ENCODE measurements at regions not wholly inside any gene's neighbourhood (a gene's known extent, or its start where the extent isn't known, plus 50 kb on each side); places are given as distances from the start of the nearest gene placed in this dataset.

GRCh38 chr3:26099692-26100091 lies 309.8 kb downstream of the OXSM start:
- no peak for DNase-seq (ENCODE audit: low read depth)
- no peak overlapping the region for H3K4me3 ChIP-seq (ENCODE audit: low read depth, low read length)

DNA sequence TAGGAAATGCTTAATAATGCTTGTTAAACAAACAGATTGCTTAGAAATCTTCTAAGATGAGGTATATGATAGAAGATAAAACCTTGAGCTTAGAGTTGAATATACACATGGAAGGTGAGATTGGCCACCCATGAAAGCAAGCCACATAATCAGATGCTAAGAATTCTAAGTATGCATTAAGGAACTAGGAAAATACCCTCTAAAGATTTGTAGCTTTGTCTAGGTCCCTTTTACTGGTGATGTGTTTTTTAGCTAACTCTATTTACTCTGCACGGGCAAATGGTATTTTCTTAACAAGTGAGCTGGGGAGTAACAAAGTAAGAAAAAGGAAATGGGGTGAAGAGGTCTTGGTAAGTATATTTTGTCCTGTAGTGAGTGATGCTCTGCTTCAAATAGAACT lies 310.3 kb downstream of the OXSM start:
- TF ChIP-seq MYC (IDR thresholded peaks at IDR 0.05; ENCODE audit: low read depth, low read length) (no peak), POLR2A (IDR thresholded peaks at IDR 0.05; ENCODE audit: extremely low read depth, insufficient read length) (no peak), MAX (IDR thresholded peaks at IDR 0.05; ENCODE audit: low read depth, low read length) (no peak)
- TF ChIP-seq, protein P1, sequence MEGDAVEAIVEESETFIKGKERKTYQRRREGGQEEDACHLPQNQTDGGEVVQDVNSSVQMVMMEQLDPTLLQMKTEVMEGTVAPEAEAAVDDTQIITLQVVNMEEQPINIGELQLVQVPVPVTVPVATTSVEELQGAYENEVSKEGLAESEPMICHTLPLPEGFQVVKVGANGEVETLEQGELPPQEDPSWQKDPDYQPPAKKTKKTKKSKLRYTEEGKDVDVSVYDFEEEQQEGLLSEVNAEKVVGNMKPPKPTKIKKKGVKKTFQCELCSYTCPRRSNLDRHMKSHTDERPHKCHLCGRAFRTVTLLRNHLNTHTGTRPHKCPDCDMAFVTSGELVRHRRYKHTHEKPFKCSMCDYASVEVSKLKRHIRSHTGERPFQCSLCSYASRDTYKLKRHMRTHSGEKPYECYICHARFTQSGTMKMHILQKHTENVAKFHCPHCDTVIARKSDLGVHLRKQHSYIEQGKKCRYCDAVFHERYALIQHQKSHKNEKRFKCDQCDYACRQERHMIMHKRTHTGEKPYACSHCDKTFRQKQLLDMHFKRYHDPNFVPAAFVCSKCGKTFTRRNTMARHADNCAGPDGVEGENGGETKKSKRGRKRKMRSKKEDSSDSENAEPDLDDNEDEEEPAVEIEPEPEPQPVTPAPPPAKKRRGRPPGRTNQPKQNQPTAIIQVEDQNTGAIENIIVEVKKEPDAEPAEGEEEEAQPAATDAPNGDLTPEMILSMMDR (IDR thresholded peaks at IDR 0.05; ENCODE audit: low read depth, low read length): no peak
- no peak for DNase-seq (ENCODE audit: low read depth)
- no peak overlapping the region for H3K4me3 ChIP-seq (ENCODE audit: low read depth, low read length)

More at GRCh38 chr3:26099692-26100091, 309.8 kb downstream of the OXSM start:
- TF ChIP-seq MYC (IDR thresholded peaks at IDR 0.05; ENCODE audit: low read depth, low read length): no peak
- TF ChIP-seq, protein P1 (IDR thresholded peaks at IDR 0.05; ENCODE audit: low read depth, low read length): no peak
- TF ChIP-seq POLR2A (IDR thresholded peaks at IDR 0.05; ENCODE audit: extremely low read depth, insufficient read length): no peak
- no peak for TF ChIP-seq MAX (IDR thresholded peaks at IDR 0.05; ENCODE audit: low read depth, low read length)

DNA sequence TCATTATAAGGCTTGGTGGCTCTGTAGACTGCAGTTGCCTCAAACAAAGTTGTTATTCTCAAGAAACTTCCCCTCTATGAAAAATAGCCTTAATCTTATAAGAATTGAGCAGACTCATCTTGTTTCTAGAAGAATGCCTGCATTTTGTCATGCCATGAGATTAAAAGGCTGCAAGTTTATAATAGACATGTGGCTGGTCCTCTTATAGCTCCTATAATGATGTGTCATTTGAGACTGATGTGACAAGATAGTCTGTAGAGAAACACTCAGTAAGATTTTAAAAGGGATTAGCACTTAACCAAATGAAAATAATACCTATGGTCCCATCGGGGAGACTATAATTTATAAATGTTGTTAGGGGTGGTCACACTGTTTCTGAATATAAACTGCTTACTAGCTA lies 312.5 kb downstream of the OXSM start:
- TF ChIP-seq POLR2A (IDR thresholded peaks at IDR 0.05; ENCODE audit: extremely low read depth, insufficient read length) (no peak), MYC (IDR thresholded peaks at IDR 0.05; ENCODE audit: low read depth, low read length) (no peak), MAX (IDR thresholded peaks at IDR 0.05; ENCODE audit: low read depth, low read length) (no peak)
- TF ChIP-seq, protein P1 (IDR thresholded peaks at IDR 0.05; ENCODE audit: low read depth, low read length): no peak
- DNase-seq (ENCODE audit: low read depth): no peak

GRCh38 chr3:26104851-26105251 lies 315.0 kb downstream of the OXSM start:
- TF ChIP-seq MAX (IDR thresholded peaks at IDR 0.05; ENCODE audit: low read depth, low read length) (no peak), MYC (IDR thresholded peaks at IDR 0.05; ENCODE audit: low read depth, low read length) (no peak), POLR2A (IDR thresholded peaks at IDR 0.05; ENCODE audit: extremely low read depth, insufficient read length) (no peak)
- TF ChIP-seq, protein P1 (IDR thresholded peaks at IDR 0.05; ENCODE audit: low read depth, low read length): no peak
- no peak overlapping the region for H3K4me3 ChIP-seq (ENCODE audit: low read depth, low read length)

More for the DNA sequence above, 312.5 kb downstream of the OXSM start:
- no peak overlapping the region for H3K4me3 ChIP-seq (ENCODE audit: low read depth, low read length)

GRCh38 chr3:26105261-26105660 lies 315.4 kb downstream of the OXSM start:
- no peak for DNase-seq (ENCODE audit: low read depth)
- TF ChIP-seq MYC (IDR thresholded peaks at IDR 0.05; ENCODE audit: low read depth, low read length): no peak
- TF ChIP-seq MAX (IDR thresholded peaks at IDR 0.05; ENCODE audit: low read depth, low read length): no peak
- no peak for TF ChIP-seq POLR2A (IDR thresholded peaks at IDR 0.05; ENCODE audit: extremely low read depth, insufficient read length)
- TF ChIP-seq, protein P1 (IDR thresholded peaks at IDR 0.05; ENCODE audit: low read depth, low read length): no peak
- H3K4me3 ChIP-seq (ENCODE audit: low read depth, low read length): no peak overlapping the region

More at GRCh38 chr3:26104851-26105251, 315.0 kb downstream of the OXSM start:
- DNase-seq (ENCODE audit: low read depth): no peak
